Astrocyte of the cerebellum (primary cell): ENCODE measurements at regions not wholly inside any gene's neighbourhood (a gene's known extent, or its start where the extent isn't known, plus 50 kb on each side); places are given as distances from the start of the nearest gene placed in this dataset.

Source experiments
- DNase-seq: peaks from one replicate; pipeline ENCODE4 v3.0.0-alpha.2; 2011; ENCODE audit warnings: low read depth
- H3K4me3 ChIP-seq: 2 replicates; pipeline ENCODE4 v1.5.1; 2011; ENCODE audit warnings: mild to moderate bottlenecking, low read depth, low read length, moderate library complexity
- in situ Hi-C: cut with HindIII; loops from 2 replicates; pipeline ENCODE4 v1.10.0; 2017; ENCODE audit warnings: low sequenced_read_pairs
- TF ChIP-seq, protein P1 (sequence below): IDR thresholded peaks from 2 replicates; pipeline ENCODE4 v1.5.1; 2012; ENCODE audit warnings: low read length, low read depth, moderate library complexity, mild to moderate bottlenecking; ENCODE audit errors: missing control alignments

DNA sequence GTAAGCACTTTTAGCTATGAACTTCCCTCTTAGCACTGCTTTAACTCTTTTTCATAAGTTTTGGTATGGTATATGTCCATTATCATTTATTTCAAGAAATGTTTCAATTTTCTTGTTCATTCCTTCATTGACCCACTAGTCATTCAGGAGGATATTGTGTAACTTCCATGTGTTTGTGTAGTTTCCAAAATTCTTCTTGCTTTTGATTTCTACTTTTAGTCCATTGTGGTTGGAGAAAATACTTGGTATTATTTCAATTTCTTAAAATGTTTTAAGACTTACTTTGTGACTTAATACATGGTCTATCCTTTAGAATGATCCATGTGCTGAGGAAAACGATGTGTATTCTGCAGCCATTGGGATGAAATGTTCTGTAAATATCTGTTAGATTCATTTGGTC lies 176.5 kb downstream of the CENPW start:
- in situ Hi-C loops, result no loop called here
- TF ChIP-seq, protein P1, sequence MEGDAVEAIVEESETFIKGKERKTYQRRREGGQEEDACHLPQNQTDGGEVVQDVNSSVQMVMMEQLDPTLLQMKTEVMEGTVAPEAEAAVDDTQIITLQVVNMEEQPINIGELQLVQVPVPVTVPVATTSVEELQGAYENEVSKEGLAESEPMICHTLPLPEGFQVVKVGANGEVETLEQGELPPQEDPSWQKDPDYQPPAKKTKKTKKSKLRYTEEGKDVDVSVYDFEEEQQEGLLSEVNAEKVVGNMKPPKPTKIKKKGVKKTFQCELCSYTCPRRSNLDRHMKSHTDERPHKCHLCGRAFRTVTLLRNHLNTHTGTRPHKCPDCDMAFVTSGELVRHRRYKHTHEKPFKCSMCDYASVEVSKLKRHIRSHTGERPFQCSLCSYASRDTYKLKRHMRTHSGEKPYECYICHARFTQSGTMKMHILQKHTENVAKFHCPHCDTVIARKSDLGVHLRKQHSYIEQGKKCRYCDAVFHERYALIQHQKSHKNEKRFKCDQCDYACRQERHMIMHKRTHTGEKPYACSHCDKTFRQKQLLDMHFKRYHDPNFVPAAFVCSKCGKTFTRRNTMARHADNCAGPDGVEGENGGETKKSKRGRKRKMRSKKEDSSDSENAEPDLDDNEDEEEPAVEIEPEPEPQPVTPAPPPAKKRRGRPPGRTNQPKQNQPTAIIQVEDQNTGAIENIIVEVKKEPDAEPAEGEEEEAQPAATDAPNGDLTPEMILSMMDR, result no peak
- no peak for DNase-seq
- H3K4me3 ChIP-seq, result no peak overlapping the region

DNA sequence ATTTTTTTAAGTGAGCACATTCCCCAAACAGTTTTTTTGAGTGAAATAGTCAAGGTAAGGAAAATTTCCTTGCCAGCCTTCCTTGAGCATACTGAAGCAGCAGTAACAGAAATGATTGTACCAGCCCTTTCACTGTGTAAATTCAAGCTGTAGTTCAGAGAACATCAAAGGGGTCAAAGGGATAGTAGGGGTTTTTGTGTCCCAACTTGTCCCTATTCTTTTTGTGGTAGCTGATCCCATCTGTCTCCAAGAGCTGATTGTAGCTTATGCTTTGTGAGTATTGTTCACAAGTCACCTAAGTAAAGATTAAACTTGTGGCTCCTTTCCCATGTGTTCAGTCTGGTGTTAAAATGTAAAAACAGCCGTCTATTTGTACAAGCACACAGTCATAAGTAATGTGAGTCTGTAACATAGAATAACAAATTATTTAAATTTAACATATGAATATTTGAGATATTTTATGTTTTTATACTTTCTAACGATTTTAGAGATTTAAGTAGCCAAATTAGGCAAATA lies 185.0 kb downstream of the CENPW start:
- DNase-seq, result no peak
- TF ChIP-seq, protein P1, result no peak
- in situ Hi-C loops, result no loop called here
- no peak overlapping the region for H3K4me3 ChIP-seq

DNA sequence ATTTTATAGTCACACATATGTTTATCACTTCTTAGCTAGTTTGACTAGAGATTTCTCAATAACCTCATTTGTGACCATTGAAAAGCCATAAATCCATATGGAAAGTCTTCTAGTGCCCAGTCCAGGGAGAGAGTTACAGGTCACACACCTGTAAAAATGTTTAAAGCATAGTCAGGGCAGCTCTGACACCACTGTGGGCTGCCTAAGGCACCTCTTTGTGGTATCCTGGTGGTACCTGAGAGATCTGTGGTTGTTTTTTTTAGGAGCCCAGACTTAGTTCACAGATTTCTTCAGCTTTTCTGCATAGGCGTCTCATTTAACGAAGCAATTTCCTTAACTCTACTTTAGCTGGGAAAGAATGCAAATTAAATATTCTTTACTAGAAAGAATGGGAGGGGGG lies 186.6 kb downstream of the CENPW start:
- in situ Hi-C loops, result no loop called here

DNA sequence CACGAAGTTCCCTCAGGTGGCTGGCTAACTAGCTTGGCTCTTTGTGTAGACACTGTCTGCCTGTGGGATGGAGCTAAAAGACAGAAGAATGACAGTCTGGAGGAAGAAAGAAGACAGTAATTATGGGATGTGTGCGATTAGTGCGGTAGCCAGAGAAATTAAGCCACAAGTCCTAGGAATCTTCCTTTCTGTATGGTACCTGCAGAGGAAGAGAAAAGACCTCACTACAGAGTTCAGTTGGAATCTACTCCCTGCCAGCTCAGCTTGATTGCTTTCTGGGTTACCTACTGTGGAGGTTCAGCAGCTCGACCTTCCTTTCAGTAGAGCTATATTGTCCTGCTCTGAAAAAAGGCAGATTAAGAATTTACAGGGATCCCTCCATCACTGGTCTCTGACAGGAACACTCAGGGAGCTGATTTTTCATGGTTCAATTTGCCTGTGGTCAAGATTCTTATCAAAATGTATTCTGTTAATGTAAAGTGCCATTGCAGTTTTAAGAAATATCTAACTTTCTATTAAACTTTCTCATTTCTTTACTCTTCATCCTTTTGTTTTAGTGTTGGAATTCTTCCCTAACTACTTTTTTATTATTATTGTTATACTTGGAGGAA lies 187.2 kb downstream of the CENPW start:
- DNase-seq, result no peak
- TF ChIP-seq, protein P1, result no peak
- in situ Hi-C loops, result no loop called here
- H3K4me3 ChIP-seq, result no peak overlapping the region

More for the DNA sequence above, 186.6 kb downstream of the CENPW start:
- DNase-seq, result no peak
- no peak overlapping the region for H3K4me3 ChIP-seq
- TF ChIP-seq, protein P1, result no peak

DNA sequence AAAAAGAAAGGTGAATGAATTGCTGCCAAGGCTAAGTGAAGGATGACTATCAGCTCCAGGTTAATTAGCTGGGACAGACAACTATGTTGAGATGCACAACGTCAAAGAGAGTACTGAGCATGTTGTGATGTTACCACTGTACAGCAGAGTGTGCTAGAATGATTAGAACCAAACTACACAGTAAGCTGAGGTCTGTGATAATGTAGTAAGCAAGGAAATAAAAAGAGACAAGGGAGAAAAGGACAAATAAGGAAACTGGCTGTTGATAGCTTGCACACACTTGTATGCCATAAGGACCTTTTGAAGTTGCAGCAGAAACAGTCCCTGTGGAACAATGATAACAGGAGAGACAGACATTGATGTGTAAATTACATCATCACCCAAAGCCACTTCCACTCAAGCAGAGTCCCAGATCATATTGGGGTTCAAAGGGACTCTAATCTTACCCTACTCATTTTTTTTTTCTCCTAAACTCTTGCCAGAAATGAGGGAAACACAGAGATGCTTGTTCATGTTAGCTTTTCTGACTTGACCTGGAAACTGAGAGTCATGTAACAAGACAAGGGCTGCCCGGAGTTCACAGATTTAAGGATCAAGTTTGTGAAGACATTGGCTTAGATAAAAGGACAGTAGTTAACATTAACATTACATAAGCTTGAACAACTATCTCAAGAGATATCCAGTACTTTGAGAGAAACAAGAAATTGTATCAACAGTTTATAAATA lies 189.9 kb downstream of the CENPW start:
- no peak overlapping the region for H3K4me3 ChIP-seq
- TF ChIP-seq, protein P1, result no peak
- no peak for DNase-seq
- in situ Hi-C loops, result no loop called here

DNA sequence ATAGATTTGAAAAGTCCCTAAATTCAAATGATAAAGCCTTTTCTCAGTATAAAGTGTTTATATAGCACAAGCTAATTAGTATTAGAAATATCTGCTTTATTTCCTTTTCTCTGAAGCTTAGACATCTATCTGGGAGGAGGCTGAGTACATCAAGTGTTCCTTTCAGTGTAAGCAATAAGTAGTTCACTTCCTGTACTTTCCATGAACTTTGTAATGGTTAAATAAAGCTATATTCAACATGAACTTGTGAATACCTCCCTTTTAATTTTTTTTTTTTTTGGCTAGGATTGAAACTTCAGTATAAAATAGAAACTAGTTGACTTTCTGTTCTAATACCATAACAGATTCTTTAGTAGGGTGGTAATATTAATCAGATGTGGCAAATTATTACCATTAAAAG lies 190.9 kb downstream of the CENPW start:
- TF ChIP-seq, protein P1, result no peak
- H3K4me3 ChIP-seq, result no peak overlapping the region
- in situ Hi-C loops, result no loop called here
- DNase-seq, result no peak
